CD14-positive monocyte (primary cell): ENCODE measurements at regions not wholly inside any gene's neighbourhood (a gene's known extent, or its start where the extent isn't known, plus 50 kb on each side); places are given as distances from the start of the nearest gene placed in this dataset.

Source experiments
- DNase-seq, 3 donors: peaks; one replicate each; pipeline ENCODE4 v3.0.0-alpha.2; 2011 to 2022
- H2AFZ ChIP-seq: 2 replicates; pipeline ENCODE4 v1.6.0; 2012; ENCODE audit warnings: mild to moderate bottlenecking, low read depth, low read length, inconsistent platforms; ENCODE audit not compliant: insufficient read depth, poor library complexity, severe bottlenecking
- H3K27ac ChIP-seq, 2 donors: 1 replicate in 1 of 2; 2 replicates in 1 of 2; pipeline ENCODE4 v1.5.1; 2012 to 2013; ENCODE audit warnings: low read length in 2 of 2, control low read depth in 1 of 2, inconsistent platforms in 1 of 2, low read depth in 1 of 2, mild to moderate bottlenecking in 1 of 2
- H3K27me3 ChIP-seq, 2 donors: one replicate each; pipeline versions ENCODE4 v1.6.0 to v1.6.1; 2011 to 2013; ENCODE audit warnings: low read length in 2 of 2; ENCODE audit not compliant: control insufficient read depth in 2 of 2, insufficient read depth in 2 of 2
- H3K36me3 ChIP-seq, 2 donors: replicated peaks in 1 of 2; 1 replicate in 1 of 2; 2 replicates in 1 of 2; pipeline versions ENCODE4 v1.5.1 to v1.6.1; 2012 to 2013; ENCODE audit warnings: low read length in 2 of 2, control low read depth in 1 of 2, inconsistent platforms in 1 of 2, mild to moderate bottlenecking in 1 of 2; ENCODE audit not compliant: insufficient read depth in 2 of 2, control insufficient read depth in 1 of 2
- H3K4me1 ChIP-seq, 2 donors: 1 replicate in 1 of 2; 2 replicates in 1 of 2; pipeline versions ENCODE4 v1.5.1 to v1.6.1; 2012 to 2013; ENCODE audit warnings: low read length in 2 of 2, control low read depth in 1 of 2, inconsistent platforms in 1 of 2, mild to moderate bottlenecking in 1 of 2, moderate library complexity in 1 of 2; ENCODE audit not compliant: insufficient read depth in 2 of 2, control insufficient read depth in 1 of 2
- H3K4me2 ChIP-seq: replicated peaks from 2 replicates; pipeline ENCODE3; 2012; ENCODE audit warnings: low read length, moderate library complexity, mild to moderate bottlenecking; ENCODE audit not compliant: poor library complexity, severe bottlenecking; ENCODE audit errors: extremely low read depth
- H3K4me3 ChIP-seq, 3 experiments: fragments of 200-600 bp in 1 of 3; sonication (generic) in 1 of 3; replicated peaks in 1 of 3; 1 replicate in 2 of 3; 2 replicates in 1 of 3; pipeline ENCODE4 v1.5.1; 2011 to 2013; ENCODE audit warnings: low read length in 3 of 3, mild to moderate bottlenecking in 3 of 3, control low read depth in 2 of 3, low read depth in 2 of 3, inconsistent platforms in 1 of 3, moderate library complexity in 1 of 3
- H3K79me2 ChIP-seq: 2 replicates; pipeline ENCODE4 v1.6.0; 2012; ENCODE audit warnings: mild to moderate bottlenecking, control low read depth, inconsistent platforms, low read length, moderate library complexity; ENCODE audit not compliant: insufficient read depth
- H3K9ac ChIP-seq: 2 replicates; pipeline ENCODE4 v1.6.0; 2017; ENCODE audit warnings: low read length, mild to moderate bottlenecking; ENCODE audit not compliant: insufficient read depth, poor library complexity, severe bottlenecking
- H3K9me3 ChIP-seq, 2 donors: replicated peaks in 1 of 2; 1 replicate in 1 of 2; 2 replicates in 1 of 2; pipeline versions ENCODE4 v1.5.1 to v1.6.1; 2012 to 2013; ENCODE audit warnings: low read length in 2 of 2, control low read depth in 1 of 2; ENCODE audit not compliant: control insufficient read depth in 1 of 2, insufficient read depth in 1 of 2
- H4K20me1 ChIP-seq: 2 replicates; pipeline ENCODE4 v1.6.0; 2012; ENCODE audit warnings: mild to moderate bottlenecking, low read length, control low read depth, moderate library complexity; ENCODE audit not compliant: insufficient read depth
- H3K27ac Mint-ChIP-seq, 7 donors: one replicate each; pipeline ENCODE4 v1.8.0; 2020; ENCODE audit warnings: mild to moderate bottlenecking in 7 of 7, mixed read lengths in 7 of 7, moderate library complexity in 6 of 7, inconsistent platforms in 2 of 7
- H3K27me3 Mint-ChIP-seq, 3 donors: one replicate each; pipeline ENCODE4 v1.8.0; 2021 to 2022; ENCODE audit warnings: low read depth in 3 of 3, mild to moderate bottlenecking in 3 of 3, mixed read lengths in 3 of 3, moderate library complexity in 3 of 3, inconsistent platforms in 1 of 3
- H3K36me3 Mint-ChIP-seq, 2 donors: one replicate each; pipeline ENCODE4 v1.8.0; 2020; ENCODE audit warnings: mixed read lengths in 2 of 2, inconsistent platforms in 1 of 2, mild to moderate bottlenecking in 1 of 2
- H3K4me1 Mint-ChIP-seq: one replicate; pipeline ENCODE4 v1.8.0; 2020; ENCODE audit warnings: mild to moderate bottlenecking, mixed read lengths
- H3K4me3 Mint-ChIP-seq, 2 donors: one replicate each; pipeline ENCODE4 v1.8.0; 2020; ENCODE audit warnings: mild to moderate bottlenecking in 2 of 2, mixed read lengths in 2 of 2, moderate library complexity in 1 of 2
- H3K9me3 Mint-ChIP-seq, 7 donors: one replicate each; pipeline ENCODE4 v1.8.0; 2020 to 2022; ENCODE audit warnings: mixed read lengths in 7 of 7, mild to moderate bottlenecking in 6 of 7, moderate library complexity in 6 of 7, inconsistent platforms in 2 of 7
- CTCF ChIP-seq: fragments of 200-600 bp; IDR thresholded peaks from one replicate; pipeline ENCODE4 v1.8.0; 2022; ENCODE audit warnings: antibody characterized with exemption, mild to moderate bottlenecking
- WGBS: methylation state at CpG from one replicate; pipeline ENCODE4 v1.1.5; 2013; ENCODE audit warnings: missing lambda C conversion rate; ENCODE audit not compliant: insufficient coverage; 5-methylcytosine and 5-hydroxymethylcytosine counted together
- intact Hi-C, 2 donors: fragments of 100-400 bp; cut with micrococcal nuclease; formaldehyde crosslinking; loops; one replicate each; pipeline versions ENCODE4 v1.15.0 to v1.15.1; 2023

DNA sequence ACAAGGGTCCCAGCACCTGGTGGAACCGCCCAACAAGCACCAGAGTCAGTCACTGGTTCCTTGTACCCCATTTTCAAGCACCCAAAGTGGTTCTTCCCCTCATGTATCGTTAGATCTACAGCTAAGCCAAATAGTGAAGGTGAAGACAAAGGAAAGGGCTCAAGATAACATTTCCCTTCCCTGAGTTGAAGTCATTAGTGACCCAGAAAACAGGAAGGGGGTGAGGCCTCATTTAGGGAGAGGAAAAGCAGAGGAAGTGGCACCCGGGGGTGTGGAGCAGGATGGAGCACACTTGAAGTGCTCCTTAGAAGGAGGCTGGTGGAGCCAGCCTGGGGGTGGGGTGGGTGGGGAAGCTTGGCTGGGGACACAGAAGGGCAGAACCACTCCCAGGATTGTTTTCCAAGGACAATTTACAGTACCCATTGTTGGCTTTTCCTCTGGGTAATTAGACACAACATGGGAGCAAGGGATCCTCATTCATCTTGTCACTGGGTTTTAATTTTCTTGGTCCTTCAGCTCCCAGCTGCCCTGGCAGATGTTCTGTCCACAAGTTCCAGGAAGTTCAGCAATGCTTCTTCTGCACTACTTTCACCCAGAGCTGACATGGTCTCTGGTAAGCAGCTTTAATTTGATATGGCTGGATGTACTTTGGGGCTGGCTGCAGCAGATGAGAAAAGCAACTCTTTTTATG is 73.3 kb upstream of the CD93 start:
- no peaks in the 10 kb centered on the region for H3K36me3 ChIP-seq
- WGBS: no CpG with 5 or more reads among the region's 3 CpGs
- peak overlapping the region; percentile 32 for H3K4me2 ChIP-seq
- peaks cover 0 to 3% of the 10 kb centered on the region in 2 donors for H3K9me3 ChIP-seq
- Mint-ChIP-seq H3K9me3 (peaks cover 0 to 6% (median 2%) of the 10 kb centered on the region in 7 donors), H3K27ac (peak overlapping the region; percentile 91 to 100 (median 100)), H3K4me3 (peak overlapping the region; percentile 55 to 65), H3K36me3 (peaks cover 0 to 10% of the 10 kb centered on the region in 2 donors), H3K4me1 (peaks cover 88% of the 10 kb centered on the region), H3K27me3 (peaks cover 0 to 1% (median 0%) of the 10 kb centered on the region in 3 donors)
- H4K20me1 ChIP-seq: no peaks in the 10 kb centered on the region
- peak overlapping the region; percentile 62 to 100 for H3K27ac ChIP-seq
- DNase-seq: peak; percentile 53 to 72 (median 68)
- no peak overlapping the region for H2AFZ ChIP-seq
- no peaks in the 10 kb centered on the region for H3K27me3 ChIP-seq
- peak overlapping the region in 1 of 3 experiments; percentile 26 for H3K4me3 ChIP-seq
- H3K4me1 ChIP-seq: peaks cover 85 to 88% of the 10 kb centered on the region in 2 donors
- H3K79me2 ChIP-seq: no peaks in the 10 kb centered on the region
- intact Hi-C loops: loop anchor here (5.0 to 10.0 kb wide), 6 partner anchors 33 to 205 kb away; partner anchors contain the start of genes CD93 (in 1 of the 2) and GZF1 (in 1 of the 2)
- no peak for TF ChIP-seq CTCF
- H3K9ac ChIP-seq: peak overlapping the region; percentile 71

DNA sequence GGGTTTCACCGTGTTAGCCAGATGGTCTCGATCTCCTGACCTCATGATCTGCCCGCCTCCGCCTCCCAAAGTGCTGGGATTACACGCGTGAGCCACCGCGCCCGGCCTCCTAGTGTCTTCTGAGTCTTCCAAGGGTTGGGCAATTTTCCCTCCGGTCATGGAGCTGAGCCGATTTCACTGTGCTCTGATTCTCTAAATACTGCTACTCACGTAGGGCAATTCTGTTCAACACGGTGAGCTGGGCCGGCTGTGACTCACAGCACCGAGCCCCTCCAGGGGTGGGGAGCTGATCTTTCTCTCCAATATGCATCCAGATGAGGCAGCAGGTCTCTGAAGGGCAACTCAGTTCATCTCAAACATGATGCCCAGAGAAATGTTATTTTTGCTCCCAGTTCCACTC is 71.6 kb upstream of the CD93 start:
- TF ChIP-seq CTCF: no peak
- H3K4me1 ChIP-seq: peaks cover 96 to 100% of the 10 kb centered on the region in 2 donors
- no peak overlapping the region for H2AFZ ChIP-seq
- peak; percentile 40 to 64 (median 47) for DNase-seq
- peak overlapping the region; percentile 43 to 100 for H3K27ac ChIP-seq
- H4K20me1 ChIP-seq: no peaks in the 10 kb centered on the region
- H3K79me2 ChIP-seq: peaks cover 3% of the 10 kb centered on the region
- no peaks in the 10 kb centered on the region for H3K36me3 ChIP-seq
- Mint-ChIP-seq H3K9me3 (peaks cover 0 to 5% (median 2%) of the 10 kb centered on the region in 7 donors), H3K4me1 (peaks cover 98% of the 10 kb centered on the region), H3K27ac (peak overlapping the region; percentile 88 to 100 (median 100)), H3K36me3 (peaks cover 5 to 17% of the 10 kb centered on the region in 2 donors), H3K4me3 (no peak overlapping the region), H3K27me3 (peaks cover 0 to 1% (median 0%) of the 10 kb centered on the region in 3 donors)
- no peak overlapping the region for H3K4me2 ChIP-seq
- peak overlapping the region; percentile 24 for H3K9ac ChIP-seq
- intact Hi-C loops: loop anchor here (2.0 to 10.0 kb wide), 7 partner anchors 15 to 207 kb away; partner anchors contain the start of genes CD93 (in 1 of the 2) and GZF1 (in 1 of the 2)
- WGBS: 88% methylated on average over 14 of the region's 15 CpGs
- H3K9me3 ChIP-seq: peaks cover 0 to 3% of the 10 kb centered on the region in 2 donors
- H3K4me3 ChIP-seq: no peak overlapping the region
- H3K27me3 ChIP-seq: no peaks in the 10 kb centered on the region
